HFF-Myc (cell line): ENCODE measurements at regions not wholly inside any gene's neighbourhood (a gene's known extent, or its start where the extent isn't known, plus 50 kb on each side); places are given as distances from the start of the nearest gene placed in this dataset.
"Not testable (repeated sequence)": the region's sequence is repeated elsewhere in the genome, so short reads cannot be mapped to it uniquely, and the experiment has no call there.

Source experiments
- DNase-seq: peaks from one replicate; pipeline ENCODE4 v3.0.0-alpha.2; 2011; ENCODE audit warnings: low read depth; ENCODE audit errors: extremely low read depth
- H3K4me3 ChIP-seq: replicated peaks from 2 replicates; pipeline ENCODE4 v1.5.1; 2011; ENCODE audit warnings: low read depth, mild to moderate bottlenecking, control low read depth, low read length
- CTCF ChIP-seq: IDR thresholded peaks from 2 replicates; pipeline ENCODE4 v1.5.1; 2012; ENCODE audit warnings: mild to moderate bottlenecking, low read depth, low read length, control low read depth; ENCODE audit errors: missing control alignments

- TF ChIP-seq CTCF = no peak
- peak; percentile 70 for DNase-seq
- H3K4me3 ChIP-seq = no peak overlapping the region
Observed at GRCh38 chr15:81642451-81642990, 268.5 kb upstream of the TMC3 start.

- not testable (repeated sequence) for DNase-seq, H3K4me3 ChIP-seq
Observed at GRCh38 chr15:81636064-81636463, 262.1 kb upstream of the TMC3 start.

- DNase-seq = no peak
- no peak overlapping the region for H3K4me3 ChIP-seq
- no peak for TF ChIP-seq CTCF
Observed at GRCh38 chr15:81633889-81634288, 259.9 kb upstream of the TMC3 start.

- TF ChIP-seq CTCF = no peak
- DNase-seq = no peak
- H3K4me3 ChIP-seq = no peak overlapping the region
Observed at GRCh38 chr15:81625896-81626295, 251.9 kb upstream of the TMC3 start.

- DNase-seq = no peak
- H3K4me3 ChIP-seq = no peak overlapping the region
- TF ChIP-seq CTCF = no peak
Observed at GRCh38 chr15:81619002-81619401, 245.0 kb upstream of the TMC3 start.

GRCh38 chr15:81612631-81613030 lies 238.6 kb upstream of the TMC3 start:
- no peak for TF ChIP-seq CTCF
- DNase-seq = no peak
- no peak overlapping the region for H3K4me3 ChIP-seq

GRCh38 chr15:81611679-81612078 lies 237.7 kb upstream of the TMC3 start:
- DNase-seq = no peak
- H3K4me3 ChIP-seq = no peak overlapping the region
- no peak for TF ChIP-seq CTCF
